Adrenal gland (tissue), 5 donors: ENCODE measurements at regions not wholly inside any gene's neighbourhood (a gene's known extent, or its start where the extent isn't known, plus 50 kb on each side); places are given as distances from the start of the nearest gene placed in this dataset.

Experiments
- POLR2A ChIP-seq, 2 donors: fragments of 450-650 bp; IDR thresholded peaks; one replicate each; pipeline ENCODE4 v1.6.1; 2017; ENCODE audit warnings: antibody characterized with exemption in 2 of 2, mild to moderate bottlenecking in 2 of 2, moderate library complexity in 1 of 2
- TF ChIP-seq, protein P1 (sequence below), 6 experiments: fragments of 450-650 bp in 4 of 6; fragments of 200-600 bp in 2 of 6; sonication (generic) in 1 of 6; IDR thresholded peaks; 1 replicate in 5 of 6; 2 replicates in 1 of 6; pipeline versions ENCODE4 v1.5.1 to v1.8.0; 2016 to 2021; ENCODE audit warnings: antibody characterized with exemption in 6 of 6, mild to moderate bottlenecking in 2 of 6, moderate library complexity in 1 of 6
- donor health status: DM: no; HTN: no; CAD: no.

DNA sequence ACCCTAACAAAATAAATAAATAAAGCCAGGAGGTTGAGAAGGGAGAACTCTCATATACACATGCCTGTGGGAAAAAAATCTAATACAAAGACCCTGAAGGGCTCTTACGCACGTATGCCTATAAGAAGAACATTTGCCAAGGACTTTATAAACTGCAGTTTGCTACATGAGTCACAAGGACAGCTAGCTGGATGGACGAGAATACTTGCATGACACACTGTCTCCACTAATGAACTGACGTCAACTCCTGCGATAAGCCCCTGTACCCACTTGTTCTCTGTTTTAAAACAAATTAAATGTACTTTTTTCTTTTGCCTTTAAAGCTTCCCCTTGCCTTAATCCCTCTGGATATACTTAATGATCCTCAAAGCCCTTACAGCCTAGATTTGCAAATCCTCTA, 374.6 kb upstream of the GHITM start:
- TF ChIP-seq, protein P1, sequence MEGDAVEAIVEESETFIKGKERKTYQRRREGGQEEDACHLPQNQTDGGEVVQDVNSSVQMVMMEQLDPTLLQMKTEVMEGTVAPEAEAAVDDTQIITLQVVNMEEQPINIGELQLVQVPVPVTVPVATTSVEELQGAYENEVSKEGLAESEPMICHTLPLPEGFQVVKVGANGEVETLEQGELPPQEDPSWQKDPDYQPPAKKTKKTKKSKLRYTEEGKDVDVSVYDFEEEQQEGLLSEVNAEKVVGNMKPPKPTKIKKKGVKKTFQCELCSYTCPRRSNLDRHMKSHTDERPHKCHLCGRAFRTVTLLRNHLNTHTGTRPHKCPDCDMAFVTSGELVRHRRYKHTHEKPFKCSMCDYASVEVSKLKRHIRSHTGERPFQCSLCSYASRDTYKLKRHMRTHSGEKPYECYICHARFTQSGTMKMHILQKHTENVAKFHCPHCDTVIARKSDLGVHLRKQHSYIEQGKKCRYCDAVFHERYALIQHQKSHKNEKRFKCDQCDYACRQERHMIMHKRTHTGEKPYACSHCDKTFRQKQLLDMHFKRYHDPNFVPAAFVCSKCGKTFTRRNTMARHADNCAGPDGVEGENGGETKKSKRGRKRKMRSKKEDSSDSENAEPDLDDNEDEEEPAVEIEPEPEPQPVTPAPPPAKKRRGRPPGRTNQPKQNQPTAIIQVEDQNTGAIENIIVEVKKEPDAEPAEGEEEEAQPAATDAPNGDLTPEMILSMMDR (IDR thresholded peaks at IDR 0.05), result no peak
- no peak for TF ChIP-seq POLR2A (IDR thresholded peaks at IDR 0.05)
